Activated gamma-delta T cell treated with anti-CD3 and anti-CD28 coated beads, Interleukin-2, amount 50 U/mL, for 16 hours (primary cell): ENCODE measurements at regions not wholly inside any gene's neighbourhood (a gene's known extent, or its start where the extent isn't known, plus 50 kb on each side); places are given as distances from the start of the nearest gene placed in this dataset.
"Not testable (repeated sequence)": the region's sequence is repeated elsewhere in the genome, so short reads cannot be mapped to it uniquely, and the experiment has no call there.

ENCODE experiments used
- DNase-seq: peaks from one replicate; pipeline ENCODE4 v3.0.0-alpha.2; 2020; ENCODE audit warnings: low read depth

DNA sequence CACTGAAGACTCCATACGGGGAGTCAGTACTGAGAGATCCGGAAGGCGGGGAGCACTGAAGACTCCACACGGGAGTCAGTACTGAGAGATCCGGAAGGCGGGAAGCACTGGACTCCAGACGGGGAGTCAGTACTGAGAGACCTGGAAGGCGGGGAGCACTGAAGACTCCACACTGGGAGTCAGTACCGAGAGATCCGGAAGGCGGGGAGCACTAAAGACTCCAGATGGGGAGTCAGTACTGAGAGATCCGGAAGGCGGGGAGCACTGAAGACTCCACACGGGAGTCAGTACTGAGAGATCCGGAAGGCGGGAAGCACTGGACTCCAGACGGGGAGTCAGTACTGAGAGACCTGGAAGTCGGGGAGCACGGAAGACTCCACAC is 77.2 kb downstream of the DLL1 start:
- not testable (repeated sequence) for DNase-seq

DNA sequence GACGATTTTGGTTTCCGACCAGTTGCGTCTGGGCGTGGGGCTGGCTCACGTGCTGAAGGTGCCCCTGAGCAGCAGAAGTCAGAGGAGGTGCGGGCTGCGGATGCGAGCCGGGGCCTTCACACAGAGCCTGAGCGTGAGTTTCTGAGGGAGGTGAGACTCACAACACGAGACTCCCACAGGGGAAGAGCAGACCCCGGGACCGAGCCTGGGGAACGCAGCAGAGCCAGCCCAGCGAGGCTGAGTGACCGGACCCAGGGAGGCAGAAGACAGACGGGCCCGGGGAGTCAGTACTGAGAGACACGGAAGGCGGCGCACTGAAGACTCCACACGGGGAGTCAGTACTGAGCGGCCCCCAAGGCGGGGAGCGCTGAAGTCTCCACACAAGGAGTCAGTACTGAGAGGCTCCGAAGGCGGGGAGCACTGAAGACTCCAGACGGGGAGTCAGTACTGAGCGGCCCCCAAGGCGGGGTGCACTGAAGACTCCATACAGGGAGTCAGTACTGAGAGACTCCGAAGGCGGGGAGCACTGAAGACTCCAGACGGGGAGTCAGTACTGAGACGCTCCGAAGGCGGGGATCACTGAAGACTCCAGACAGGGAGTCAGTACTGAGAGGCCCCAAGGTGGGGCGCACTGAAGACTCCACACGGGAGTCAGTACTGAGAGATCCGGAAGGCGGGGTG is 77.8 kb downstream of the DLL1 start:
- DNase-seq: no peak

DNA sequence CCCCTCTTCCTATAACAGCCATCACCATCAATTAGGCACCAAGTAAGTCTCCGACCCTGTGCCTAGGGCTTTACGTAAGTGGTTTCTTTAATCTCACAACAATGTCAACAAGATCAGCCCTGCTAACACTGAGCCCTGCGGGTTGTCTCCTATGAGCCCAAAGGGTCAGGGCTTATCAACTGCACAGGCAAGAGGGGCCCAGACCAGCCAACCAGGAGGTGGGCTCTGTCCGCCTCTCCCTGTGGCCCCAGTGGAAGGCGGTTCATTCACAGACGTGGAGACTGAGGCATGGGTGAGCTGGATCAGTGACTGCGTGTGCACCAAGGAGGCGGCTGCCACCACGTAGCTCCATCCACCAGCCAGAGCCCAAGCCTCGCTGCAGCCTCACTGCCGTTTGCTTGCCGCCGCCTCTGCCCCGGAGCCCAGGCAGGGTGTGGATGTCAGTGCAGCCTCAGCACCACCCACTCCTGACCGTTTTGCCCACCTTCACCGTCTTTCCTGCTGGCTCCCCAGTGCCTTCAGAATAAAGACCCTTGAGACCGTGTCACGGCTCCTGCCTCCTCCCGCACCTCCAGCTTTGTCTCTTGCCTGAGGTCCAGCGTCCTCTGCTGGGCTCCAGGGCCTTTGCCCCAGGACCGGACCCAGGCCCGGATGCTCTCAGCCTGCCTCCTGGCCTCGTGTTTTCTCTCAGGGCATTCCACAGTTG is 78.7 kb downstream of the DLL1 start:
- DNase-seq: no peak

DNA sequence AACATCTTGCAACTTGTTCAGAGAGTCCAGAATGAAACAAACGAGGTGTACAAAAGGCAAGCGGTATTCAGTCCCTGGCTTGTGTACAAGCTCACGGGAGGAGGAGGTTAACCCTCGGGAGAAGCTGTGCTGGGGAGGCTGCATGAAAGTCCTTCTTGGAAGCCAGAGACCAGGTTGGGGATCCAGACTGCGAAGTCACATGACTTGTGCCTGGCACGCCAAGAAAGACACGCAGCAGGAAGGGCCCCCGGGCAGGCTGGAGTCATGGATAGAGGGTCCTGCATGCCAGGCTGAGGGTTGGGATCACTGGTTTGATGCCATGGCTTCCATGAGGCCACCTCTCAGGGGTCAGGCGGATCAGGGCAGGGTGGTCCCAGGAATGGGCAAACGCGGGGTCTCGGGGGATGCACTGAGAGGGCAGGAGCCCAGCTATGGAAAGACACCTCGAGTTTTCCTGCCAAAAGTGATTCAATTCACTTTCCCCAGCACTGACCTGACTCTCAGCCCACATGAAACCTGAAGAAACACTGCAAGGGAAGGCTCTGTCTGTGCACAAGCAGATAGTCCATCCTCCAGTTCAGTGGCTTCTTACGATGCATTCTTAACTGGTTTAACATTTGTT is 79.4 kb downstream of the DLL1 start:
- DNase-seq: no peak

DNA sequence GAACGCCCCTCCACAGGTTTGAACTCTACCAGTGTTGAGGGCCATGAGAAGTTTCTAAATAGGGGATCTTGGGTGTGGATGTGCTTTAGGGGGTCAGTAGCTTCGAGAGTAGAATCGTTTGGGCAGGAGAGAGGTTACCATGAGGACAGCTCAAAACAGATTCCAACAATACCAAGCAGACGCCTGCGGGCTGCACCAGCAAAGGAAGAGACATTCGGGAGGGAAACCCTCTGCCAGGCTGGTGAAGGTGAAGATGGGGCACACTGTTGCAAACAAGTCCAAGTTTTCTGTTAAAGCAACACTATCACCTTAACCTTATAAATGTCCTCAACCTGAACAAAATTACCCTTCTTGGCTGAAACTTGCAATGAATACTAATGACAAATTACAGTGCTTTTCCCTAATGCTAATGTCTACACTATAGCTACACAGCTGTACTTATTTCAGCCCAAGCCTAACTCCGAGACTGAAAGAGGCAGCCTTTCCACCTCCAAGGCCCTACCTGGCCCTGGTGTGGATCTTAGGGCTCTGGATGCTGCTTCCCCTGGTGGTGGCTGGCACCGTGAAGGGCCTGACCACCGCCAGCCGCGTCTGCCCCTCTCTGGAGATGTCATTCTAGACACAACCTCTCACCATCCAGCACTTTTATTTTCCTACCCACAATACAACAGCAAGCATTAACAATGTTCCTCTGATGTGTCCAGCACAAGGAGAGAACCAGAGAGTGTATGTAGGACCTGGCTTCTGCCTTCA is 80.1 kb downstream of the DLL1 start:
- no peak for DNase-seq

DNA sequence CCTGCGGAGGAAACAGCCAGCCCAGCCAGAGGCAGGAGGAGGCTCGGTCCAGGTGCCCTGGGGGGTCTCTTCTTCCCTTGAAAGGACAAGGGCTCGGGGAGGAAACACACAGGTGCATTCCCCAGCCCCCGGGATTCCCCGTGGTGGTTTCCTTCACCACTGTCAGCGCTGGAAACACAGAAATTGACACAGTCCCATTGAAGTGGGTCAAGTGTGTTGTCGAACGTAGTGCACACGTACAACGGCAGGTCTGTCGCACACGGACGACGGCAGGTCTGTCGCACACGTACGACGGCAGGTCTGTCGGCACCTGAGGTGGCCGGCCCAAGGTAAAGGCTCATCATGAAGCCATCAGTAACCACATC is 80.9 kb downstream of the DLL1 start:
- no peak for DNase-seq

DNA sequence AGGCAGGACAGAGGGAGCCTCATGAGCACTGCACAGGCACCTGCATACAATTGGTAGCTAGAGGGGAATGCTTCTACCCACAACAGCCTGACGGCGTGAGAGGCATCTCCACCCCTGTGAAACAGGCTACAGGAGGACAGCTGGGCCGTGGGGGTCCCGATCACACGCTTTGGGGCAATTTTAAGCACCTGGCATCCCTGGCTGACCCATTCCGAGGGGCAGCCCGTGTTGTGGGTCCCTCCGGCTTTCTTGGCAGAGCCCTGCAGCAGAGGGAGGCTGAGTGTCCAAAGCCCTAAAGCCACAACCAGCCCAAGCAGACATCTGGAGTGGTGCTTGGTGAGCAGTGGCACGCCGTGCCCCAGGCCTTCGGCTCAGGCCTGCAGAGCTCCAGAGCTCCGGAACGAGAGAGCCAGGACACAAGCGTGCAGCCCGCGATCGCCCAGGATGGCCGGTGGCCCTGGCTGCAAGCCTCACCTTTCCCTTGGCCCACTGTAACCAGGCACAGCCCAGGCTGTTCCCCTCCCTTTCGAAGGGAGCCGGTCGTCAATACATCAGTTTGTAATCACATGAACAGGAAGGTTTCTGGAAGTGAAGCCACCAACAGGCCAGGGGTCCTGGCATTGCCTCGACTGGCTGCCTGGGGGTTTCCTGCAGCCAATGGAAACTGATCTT is 81.4 kb downstream of the DLL1 start:
- no peak for DNase-seq

DNA sequence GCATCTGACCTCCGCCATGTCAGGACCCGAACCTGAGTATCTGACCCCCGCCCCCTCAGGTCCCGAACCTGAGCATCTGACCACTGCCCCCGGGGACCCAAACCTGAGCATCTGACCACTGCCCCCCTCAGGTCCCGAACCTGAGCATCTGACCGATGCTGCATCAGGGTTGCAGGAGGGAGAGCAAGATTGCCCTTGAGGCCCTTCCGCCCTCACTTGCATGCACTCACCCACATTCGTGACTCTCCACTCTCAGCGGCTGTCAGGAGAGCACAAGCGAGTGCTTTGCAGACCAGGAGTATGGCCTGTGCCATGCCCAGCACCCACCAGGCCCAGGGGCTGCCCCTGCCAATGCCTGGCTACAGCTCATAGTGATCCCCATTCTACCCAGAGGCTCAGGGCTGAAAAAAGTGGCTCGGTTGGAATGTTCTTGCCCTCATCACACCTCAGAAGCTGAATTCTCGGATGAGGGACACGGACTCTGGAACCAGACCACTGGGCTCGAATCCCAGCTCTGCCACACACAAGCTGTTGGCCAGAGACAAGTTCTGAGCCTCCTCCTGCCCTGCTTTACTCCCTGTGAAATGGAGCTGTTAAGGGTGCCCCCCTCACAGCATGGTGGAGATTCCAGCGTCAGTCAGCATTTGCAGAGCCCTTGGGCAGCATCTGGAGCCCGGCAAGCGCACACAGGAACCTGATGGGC is 82.1 kb downstream of the DLL1 start:
- DNase-seq: no peak

DNA sequence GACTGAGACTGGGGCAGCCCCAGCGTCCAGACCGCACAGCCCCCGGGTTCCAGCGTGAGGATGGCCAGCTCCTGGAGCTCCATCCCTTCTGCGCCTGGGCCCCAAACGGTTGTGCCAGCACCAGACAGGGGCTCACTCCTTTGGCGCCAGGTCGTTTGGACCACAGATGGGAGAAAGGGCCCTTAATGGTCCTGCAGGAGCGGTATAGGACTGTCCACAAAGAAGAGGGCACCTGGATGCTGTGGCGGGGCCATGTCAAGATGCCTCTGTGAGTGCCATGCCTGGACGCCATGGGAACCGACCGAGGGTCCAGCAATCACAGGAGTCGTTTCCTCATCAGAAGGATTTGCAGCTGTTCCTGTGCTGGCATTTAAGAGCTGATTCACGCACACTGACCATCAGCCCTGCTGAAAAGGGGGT is 82.7 kb downstream of the DLL1 start:
- DNase-seq: no peak

DNA sequence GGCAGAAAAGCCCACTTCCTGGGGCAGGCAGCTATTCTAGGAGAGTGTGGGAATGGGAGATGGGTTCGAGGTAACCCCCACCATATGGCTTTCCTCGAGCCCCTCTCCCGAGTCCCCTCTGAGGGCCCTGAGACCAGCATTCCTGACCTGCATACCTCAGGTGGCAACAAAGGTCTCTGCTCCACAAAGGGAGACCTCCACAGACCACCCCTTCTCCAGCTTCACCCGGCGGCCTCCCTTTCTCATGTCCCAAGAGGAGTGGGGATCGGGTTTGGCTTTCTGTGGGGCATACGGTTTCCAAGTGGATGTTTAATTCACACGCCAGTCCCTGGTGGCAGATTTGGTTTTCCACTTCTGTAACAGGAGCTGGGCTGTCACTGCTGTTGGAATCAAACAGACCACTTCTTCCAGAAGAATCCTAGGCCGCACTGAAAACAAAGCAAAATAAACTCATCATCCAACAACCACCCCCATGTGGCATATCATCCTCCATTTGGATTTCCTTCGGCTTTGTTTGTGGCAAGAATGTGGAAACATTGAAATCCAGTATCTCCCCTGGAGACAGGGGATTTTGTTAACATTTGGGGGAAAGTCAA is 83.2 kb downstream of the DLL1 start:
- no peak for DNase-seq

DNA sequence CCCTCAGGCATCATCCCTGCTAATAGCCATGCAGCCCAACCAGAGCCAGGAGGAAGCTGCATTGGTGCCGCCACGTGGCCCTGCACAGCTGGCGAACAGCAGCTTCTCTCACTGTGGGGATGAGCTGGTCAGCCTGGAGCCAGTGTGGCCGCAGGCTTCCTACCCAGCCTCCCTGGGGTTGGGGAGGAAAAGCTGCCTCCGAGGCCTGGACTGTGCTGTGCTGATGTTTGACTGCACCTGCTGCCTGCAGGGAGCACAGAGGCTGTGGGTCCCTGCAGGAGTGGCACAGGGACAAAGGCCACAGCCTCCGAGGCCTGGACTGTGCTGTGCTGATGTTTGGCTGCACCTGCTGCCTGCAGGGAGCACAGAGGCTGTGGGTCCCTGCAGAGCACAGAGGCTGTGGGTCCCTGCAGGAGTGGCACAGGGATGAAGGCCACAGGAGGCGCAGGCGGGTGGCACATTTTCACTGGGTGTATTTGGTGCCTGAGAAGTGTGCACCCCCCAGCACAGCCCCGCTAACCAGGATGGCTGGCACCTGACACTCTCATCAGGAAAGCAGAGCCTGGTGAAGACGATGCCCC is 83.9 kb downstream of the DLL1 start:
- no peak for DNase-seq

DNA sequence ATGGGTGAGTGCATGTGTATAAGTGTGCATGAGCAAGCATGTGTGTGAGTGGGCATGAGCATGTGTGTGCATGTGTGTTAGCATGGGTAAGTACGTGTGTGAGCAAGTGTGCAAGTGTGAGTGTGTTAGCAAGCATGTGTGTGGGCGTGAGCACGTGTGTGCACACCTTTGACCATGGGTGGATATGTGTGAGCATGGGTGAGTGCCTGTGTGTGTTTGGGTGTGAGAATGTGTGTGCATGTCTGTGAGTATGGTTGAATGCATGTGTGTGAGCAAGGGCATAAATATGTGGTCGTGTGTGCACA is 84.6 kb downstream of the DLL1 start:
- DNase-seq: no peak

DNA sequence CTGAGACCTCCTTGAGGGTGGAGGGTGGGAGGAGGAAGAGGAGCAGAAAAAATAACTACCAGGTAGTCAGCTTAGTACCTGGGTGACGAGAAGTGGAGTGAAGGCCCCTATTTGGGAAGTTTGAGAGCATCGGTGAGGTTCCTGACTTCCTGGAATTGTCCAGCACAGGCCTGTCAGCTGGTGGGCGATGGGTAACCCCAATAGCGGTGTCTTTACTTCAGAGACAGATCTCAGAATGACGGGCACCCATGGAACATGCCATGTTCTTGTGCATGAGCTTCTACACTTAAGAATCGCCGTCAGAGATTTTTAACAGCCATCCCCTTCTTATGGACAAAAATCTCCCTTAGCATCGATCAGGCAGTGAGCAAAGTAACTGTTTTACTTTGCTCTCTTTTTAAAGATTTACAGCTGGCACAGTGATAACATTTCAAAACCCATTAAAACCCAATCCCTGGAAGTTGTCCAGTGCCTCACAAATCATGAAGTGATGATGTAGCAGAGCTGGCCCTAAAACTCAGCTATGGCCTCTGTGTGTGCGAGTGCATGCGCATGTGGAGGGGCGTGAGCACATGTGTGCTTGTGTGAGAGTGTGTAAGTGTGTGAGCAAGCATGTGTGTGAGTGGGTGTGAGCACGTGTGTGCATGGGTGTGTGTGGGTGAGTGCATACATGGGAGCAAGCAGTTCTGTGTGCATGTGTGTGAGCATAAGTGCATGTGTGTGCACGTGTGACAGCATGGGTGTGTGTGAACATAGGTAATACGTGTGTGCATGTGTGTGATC is 85.2 kb downstream of the DLL1 start:
- no peak for DNase-seq

DNA sequence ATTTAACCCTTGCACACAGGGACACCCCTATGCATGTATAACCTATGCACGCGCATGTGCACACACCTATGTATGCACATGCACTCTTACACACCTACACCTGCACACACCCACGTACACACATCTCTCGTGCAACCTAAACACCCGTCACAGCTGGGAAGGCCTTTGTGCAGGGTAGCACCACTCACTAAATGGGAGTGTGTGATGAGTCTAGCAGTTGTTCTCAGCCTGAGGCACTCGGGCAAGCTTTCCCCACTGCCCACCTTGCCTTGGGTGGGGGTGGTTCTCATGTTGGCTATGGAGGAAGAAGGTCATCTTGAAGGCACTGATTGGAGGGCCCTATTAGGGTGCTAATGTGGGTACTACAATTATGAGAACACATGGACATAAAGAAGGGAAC is 85.8 kb downstream of the DLL1 start:
- no peak for DNase-seq

DNA sequence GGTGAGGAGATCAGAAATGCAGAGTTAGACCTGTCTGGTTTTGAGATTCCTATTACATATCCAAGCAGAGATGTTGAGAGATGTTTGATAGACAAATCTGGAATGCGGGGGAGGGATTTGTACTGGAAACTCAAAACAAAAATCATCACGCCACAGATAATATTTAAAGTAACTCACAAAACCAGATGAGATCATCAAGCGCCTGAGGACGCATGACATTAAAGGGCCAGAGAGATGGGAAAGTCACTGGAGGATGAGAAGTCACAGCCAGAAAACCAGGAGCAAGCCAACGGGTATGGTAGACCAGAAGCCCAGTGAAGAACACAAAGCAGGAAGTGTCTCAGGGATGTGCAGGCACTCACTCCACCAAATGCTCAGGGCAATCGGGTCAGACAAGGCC is 87.7 kb downstream of the DLL1 start:
- DNase-seq: no peak

DNA sequence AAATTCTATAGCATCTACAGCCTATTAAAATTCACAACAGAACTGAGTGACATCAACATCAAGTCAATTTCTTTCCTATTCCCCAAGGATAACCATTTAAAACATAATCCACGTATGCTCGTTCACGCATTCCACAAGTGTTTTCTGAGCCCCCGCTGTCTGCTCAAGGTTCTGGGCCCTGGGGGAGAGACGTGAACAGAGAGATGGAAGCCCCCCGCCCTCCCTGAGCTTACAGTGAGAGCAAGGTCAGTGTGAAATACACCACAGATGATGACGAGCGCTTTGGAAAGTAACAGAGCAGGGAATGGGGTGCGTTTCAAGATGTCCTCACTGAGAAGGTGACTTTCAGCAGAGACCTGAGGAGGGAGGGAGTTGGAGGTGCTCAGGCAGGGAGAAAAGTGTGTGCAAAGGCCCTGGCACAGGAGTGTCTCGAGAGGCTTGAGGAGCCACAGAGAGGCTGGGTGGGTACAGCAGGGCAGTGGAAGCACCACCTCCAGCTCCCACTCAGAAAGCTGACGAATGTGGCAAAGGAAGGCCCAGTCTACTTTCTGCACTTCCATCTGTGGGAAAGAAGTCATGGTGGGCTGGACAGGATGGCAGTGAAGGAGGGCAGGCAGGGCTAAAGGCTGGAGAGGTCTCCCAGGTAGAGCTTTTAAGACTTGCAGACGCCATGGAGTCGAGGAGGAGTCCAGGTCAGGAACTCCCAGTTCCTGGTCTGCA is 88.3 kb downstream of the DLL1 start:
- DNase-seq: no peak

DNA sequence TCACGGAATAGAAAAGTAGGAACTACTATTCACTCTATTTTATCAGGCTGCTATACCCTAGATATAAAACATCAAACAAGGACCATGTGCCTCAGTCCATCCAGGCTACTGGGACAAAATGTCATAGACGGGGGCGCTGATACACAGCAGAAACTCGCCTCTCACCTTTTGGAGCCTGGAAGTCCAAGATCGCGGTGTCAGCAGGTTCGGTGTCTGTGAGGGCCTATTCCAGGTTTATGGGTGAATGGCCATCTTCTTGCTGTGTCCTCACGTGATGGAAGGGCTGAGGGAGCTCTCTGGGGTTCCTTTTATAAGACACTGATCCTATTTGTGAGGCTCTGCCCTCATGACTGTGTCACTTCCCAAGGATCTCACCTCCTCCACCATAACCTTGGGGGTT is 89.5 kb downstream of the DLL1 start:
- no peak for DNase-seq

DNA sequence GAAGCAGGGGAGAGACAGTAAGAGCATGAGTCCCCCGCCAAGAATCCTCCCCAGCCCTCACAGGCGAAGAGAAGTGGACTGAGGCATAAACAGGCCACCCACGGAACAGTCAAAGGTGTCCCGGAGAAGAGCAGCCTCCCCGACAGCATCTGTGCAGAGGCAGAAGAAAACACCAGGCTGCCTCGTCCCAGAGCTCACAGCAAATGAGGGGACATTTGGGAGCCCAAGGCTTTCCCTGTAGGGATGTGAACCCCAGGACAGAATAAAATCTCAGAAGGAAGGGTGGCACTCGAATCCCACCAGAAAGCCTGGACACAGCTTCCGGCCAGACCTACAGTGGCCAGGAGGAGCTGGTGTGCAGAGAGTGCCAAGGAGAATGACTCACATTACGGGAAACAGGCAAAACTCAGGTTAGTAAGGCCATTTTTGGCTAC is 90.4 kb downstream of the DLL1 start:
- DNase-seq: no peak

DNA sequence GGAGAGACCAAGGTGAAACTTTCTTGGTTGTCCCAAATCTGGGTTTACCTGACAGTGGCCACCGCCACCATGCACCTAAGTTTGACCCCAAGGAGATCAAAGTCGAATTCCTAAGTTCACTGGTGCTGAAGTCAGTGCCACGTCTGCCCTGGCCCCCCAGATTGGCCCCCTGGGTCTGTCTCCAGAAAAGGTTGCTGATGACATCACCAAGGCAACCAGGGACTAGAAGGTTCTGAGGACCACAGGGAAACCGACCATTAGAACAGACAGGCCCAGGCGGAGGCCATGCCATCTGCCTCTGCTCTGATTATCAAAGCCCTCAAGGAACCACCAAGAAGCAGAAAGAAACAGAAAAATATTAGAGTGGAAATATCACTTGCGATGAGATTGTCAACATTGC is 91.2 kb downstream of the DLL1 start:
- DNase-seq: no peak

DNA sequence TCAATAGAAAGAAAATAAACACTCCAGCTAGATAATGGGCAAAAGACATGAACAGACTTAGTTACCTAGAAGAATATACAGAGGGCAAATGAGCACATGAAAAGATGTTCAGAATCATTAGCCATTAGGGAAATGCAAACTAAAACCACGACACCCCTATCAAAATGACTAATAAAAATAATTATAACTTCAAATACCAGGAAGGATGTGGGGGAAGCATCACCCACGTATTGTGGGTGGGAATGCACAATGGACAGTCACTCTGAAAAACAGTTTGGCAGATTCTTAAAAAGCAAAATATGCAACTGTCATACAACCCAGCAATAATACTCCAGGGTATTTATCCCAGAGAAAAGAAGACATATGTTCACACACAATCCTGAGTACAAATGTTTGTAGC is 92.6 kb downstream of the DLL1 start:
- no peak for DNase-seq
